ENCODE measurements at regions not wholly inside any gene's neighbourhood (a gene's known extent, or its start where the extent isn't known, plus 50 kb on each side); places are given as distances from the start of the nearest gene placed in this dataset.

- H3K4me3 ChIP-seq (ENCODE audit: low read length) = no peak overlapping the region
- DNase-seq (ENCODE audit: low read depth) = no peak
- no peak for TF ChIP-seq CTCF (conservative IDR thresholded peaks at IDR 0.05; ENCODE audit: low read depth, low read length)
Measured at GRCh38 chr10:33725430-33725829, 391.0 kb upstream of the NRP1 start.

GRCh38 chr10:33723181-33723580 lies 388.7 kb upstream of the NRP1 start:
- H3K4me3 ChIP-seq (ENCODE audit: low read length) = no peak overlapping the region
- no peak for DNase-seq (ENCODE audit: low read depth)
- TF ChIP-seq CTCF (conservative IDR thresholded peaks at IDR 0.05; ENCODE audit: low read depth, low read length) = no peak

- H3K4me3 ChIP-seq (ENCODE audit: low read length) = no peak overlapping the region
- no peak for DNase-seq (ENCODE audit: low read depth)
- TF ChIP-seq CTCF (conservative IDR thresholded peaks at IDR 0.05; ENCODE audit: low read depth, low read length) = no peak
Measured at GRCh38 chr10:33722067-33722466, 387.6 kb upstream of the NRP1 start.

GRCh38 chr10:33721509-33721908 lies 387.0 kb upstream of the NRP1 start:
- no peak for DNase-seq (ENCODE audit: low read depth)
- TF ChIP-seq CTCF (conservative IDR thresholded peaks at IDR 0.05; ENCODE audit: low read depth, low read length) = no peak
- H3K4me3 ChIP-seq (ENCODE audit: low read length) = no peak overlapping the region

GRCh38 chr10:33720161-33720560 lies 385.7 kb upstream of the NRP1 start:
- H3K4me3 ChIP-seq (ENCODE audit: low read length) = no peak overlapping the region
- no peak for TF ChIP-seq CTCF (conservative IDR thresholded peaks at IDR 0.05; ENCODE audit: low read depth, low read length)
- no peak for DNase-seq (ENCODE audit: low read depth)

- TF ChIP-seq CTCF (conservative IDR thresholded peaks at IDR 0.05; ENCODE audit: low read depth, low read length) = no peak
- no peak for DNase-seq (ENCODE audit: low read depth)
- H3K4me3 ChIP-seq (ENCODE audit: low read length) = no peak overlapping the region
Measured at GRCh38 chr10:33719005-33719703, 384.7 kb upstream of the NRP1 start.

- H3K4me3 ChIP-seq (ENCODE audit: low read length) = no peak overlapping the region
- TF ChIP-seq CTCF (conservative IDR thresholded peaks at IDR 0.05; ENCODE audit: low read depth, low read length) = no peak
- no peak for DNase-seq (ENCODE audit: low read depth)
Measured at GRCh38 chr10:33716501-33717267, 382.2 kb upstream of the NRP1 start.
